HCT116 (cell line): ENCODE measurements at regions not wholly inside any gene's neighbourhood (a gene's known extent, or its start where the extent isn't known, plus 50 kb on each side); places are given as distances from the start of the nearest gene placed in this dataset.
"Not testable (repeated sequence)": the region's sequence is repeated elsewhere in the genome, so short reads cannot be mapped to it uniquely, and the experiment has no call there.

Source experiments
- CEBPB ChIP-seq: IDR thresholded peaks from 2 replicates; pipeline ENCODE4 v1.6.1; 2012; ENCODE audit warnings: low read depth
- POLR2A ChIP-seq: IDR thresholded peaks from 2 replicates; pipeline ENCODE4 v1.7.0; 2011; ENCODE audit warnings: borderline replicate concordance; ENCODE audit not compliant: insufficient read depth, insufficient read length; ENCODE audit errors: extremely low read depth
- POLR2AphosphoS5 ChIP-seq: IDR thresholded peaks from 2 replicates; pipeline ENCODE4 v1.6.1; 2011; ENCODE audit warnings: mild to moderate bottlenecking, low read depth, low read length, moderate library complexity
- ZFX ChIP-seq: fragments of 450-650 bp; IDR thresholded peaks from 2 replicates; pipeline ENCODE4 v1.6.1; 2017
- TF ChIP-seq, protein P1 (sequence below), 3 experiments: fragments of 200-600 bp in 1 of 3; sonication (generic) in 1 of 3; IDR thresholded peaks in 2 of 3; conservative IDR thresholded peaks in 1 of 3; 2 replicates each; pipeline ENCODE4 v1.5.1; 2012 to 2017; ENCODE audit warnings: low read depth in 2 of 3, low read length in 2 of 3, antibody characterized with exemption in 1 of 3, borderline replicate concordance in 1 of 3, control low read depth in 1 of 3, mild to moderate bottlenecking in 1 of 3, mixed read lengths in 1 of 3, mixed run types in 1 of 3, moderate library complexity in 1 of 3; ENCODE audit not compliant: insufficient read depth in 1 of 3

DNA sequence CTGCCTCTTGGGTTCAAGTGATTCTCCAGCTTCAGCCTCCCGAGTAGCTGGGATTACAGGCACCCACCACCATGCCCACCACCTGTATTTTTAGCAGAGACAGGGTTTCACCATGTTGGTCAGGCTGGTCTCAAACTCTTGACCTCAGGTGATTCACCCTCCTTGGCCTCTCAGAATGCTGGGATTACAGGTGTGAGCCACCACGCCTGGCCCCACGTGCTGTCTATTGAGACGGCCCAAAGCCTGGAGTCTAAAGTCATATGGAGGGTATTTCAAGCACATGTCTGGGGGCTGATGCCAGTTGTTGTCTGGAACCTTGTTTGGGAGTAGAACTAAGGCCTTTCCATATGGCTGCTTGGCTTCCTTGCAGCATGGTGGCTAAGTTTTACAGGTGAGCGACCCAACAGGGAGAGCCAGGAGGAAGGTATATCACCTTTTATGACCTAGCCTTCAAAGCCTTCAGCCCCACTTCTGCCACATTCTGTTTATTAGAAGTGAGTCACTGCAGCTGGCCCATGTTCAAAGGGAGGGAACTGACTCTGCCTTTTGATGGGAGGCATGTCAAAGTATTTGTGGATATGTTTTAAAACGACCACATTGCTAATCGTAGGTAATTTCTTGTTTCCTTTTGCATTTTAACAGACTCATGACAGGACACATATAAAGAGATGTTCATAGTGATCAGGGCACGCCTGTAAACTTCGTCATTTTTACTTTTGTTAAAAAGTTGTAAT is 105.3 kb upstream of the GOLGA6L4 start:
- TF ChIP-seq POLR2A, CEBPB, POLR2AphosphoS5, ZFX: not testable (repeated sequence)
- TF ChIP-seq, protein P1, sequence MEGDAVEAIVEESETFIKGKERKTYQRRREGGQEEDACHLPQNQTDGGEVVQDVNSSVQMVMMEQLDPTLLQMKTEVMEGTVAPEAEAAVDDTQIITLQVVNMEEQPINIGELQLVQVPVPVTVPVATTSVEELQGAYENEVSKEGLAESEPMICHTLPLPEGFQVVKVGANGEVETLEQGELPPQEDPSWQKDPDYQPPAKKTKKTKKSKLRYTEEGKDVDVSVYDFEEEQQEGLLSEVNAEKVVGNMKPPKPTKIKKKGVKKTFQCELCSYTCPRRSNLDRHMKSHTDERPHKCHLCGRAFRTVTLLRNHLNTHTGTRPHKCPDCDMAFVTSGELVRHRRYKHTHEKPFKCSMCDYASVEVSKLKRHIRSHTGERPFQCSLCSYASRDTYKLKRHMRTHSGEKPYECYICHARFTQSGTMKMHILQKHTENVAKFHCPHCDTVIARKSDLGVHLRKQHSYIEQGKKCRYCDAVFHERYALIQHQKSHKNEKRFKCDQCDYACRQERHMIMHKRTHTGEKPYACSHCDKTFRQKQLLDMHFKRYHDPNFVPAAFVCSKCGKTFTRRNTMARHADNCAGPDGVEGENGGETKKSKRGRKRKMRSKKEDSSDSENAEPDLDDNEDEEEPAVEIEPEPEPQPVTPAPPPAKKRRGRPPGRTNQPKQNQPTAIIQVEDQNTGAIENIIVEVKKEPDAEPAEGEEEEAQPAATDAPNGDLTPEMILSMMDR (IDR thresholded peaks at IDR 0.05 in 2 of 3, conservative IDR thresholded peaks at IDR 0.05 in 1 of 3; ENCODE audit: borderline replicate concordance in 1 of 3, insufficient read depth in 1 of 3, low read depth in 2 of 3, low read length in 2 of 3) = not testable (repeated sequence)
